ENCODE measurements at regions not wholly inside any gene's neighbourhood (a gene's known extent, or its start where the extent isn't known, plus 50 kb on each side); places are given as distances from the start of the nearest gene placed in this dataset.

GRCh38 chr6:135633573-135633972, 136.0 kb upstream of the AHI1 start:
- no peak for TF ChIP-seq EZH2phosphoT487 (IDR thresholded peaks at IDR 0.05; ENCODE audit: borderline replicate concordance)
- TF ChIP-seq CEBPB (IDR thresholded peaks at IDR 0.05; ENCODE audit: low read depth), result no peak
- TF ChIP-seq CTCF (IDR thresholded peaks at IDR 0.05 in 2 of 3, conservative IDR thresholded peaks at IDR 0.05 in 1 of 3; ENCODE audit: borderline replicate concordance in 1 of 3, insufficient read depth in 1 of 3, low read depth in 2 of 3, low read length in 2 of 3), result no peak
- TF ChIP-seq RAD21 (IDR thresholded peaks at IDR 0.05; ENCODE audit: low read depth), result no peak
- no peak for TF ChIP-seq MAX (IDR thresholded peaks at IDR 0.05)
